ENCODE measurements at regions not wholly inside any gene's neighbourhood (a gene's known extent, or its start where the extent isn't known, plus 50 kb on each side); places are given as distances from the start of the nearest gene placed in this dataset.

DNA sequence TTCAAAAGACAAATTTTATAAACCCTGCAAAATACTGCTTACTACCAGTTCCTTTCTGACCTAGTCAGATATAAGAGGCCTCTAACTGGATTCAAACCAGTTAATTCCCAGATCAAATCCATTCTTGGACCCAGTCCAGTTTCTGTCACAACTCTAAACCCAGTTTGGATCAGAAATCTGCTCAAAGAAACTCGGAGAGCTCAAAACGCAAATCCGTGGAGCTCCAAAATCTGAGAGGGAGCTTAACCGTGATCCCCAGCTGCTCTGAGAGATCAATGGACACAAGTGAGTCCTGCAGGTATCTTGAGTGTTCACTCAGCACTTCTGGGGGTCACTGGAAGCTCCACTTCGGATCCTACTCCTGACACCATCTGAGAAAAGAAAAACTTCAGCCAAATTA is 348.1 kb upstream of the PTGER4 start:
- TF ChIP-seq POLR2AphosphoS5 (IDR thresholded peaks at IDR 0.05; ENCODE audit: low read depth, low read length) (no peak), POLR2A (IDR thresholded peaks at IDR 0.05; ENCODE audit: low read depth, low read length) (no peak), TAF1 (IDR thresholded peaks at IDR 0.05; ENCODE audit: low read depth, low read length) (no peak)

Measured in GM12891 (cell line).